ENCODE measurements at regions not wholly inside any gene's neighbourhood (a gene's known extent, or its start where the extent isn't known, plus 50 kb on each side); places are given as distances from the start of the nearest gene placed in this dataset.

DNA sequence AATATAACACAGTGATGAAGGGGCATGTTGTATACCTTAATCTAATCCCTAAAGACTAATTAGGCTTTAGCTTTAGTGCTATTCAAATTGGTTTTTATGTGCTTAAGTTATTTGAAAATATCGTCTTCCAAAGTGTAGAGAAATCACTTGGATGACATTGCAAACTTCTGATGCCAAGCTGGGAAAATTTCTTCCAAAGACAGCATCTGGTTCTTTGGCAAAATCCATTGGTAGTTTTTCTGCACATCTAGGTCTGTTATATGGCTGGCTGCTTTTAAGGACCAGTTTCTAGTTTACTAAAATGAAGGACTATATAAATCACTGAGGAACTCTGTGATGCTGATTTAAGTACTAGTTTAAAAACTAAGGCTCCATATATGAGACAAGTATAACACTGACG, 2362.3 kb downstream of the PCDH9 start:
- TF ChIP-seq, protein P1, sequence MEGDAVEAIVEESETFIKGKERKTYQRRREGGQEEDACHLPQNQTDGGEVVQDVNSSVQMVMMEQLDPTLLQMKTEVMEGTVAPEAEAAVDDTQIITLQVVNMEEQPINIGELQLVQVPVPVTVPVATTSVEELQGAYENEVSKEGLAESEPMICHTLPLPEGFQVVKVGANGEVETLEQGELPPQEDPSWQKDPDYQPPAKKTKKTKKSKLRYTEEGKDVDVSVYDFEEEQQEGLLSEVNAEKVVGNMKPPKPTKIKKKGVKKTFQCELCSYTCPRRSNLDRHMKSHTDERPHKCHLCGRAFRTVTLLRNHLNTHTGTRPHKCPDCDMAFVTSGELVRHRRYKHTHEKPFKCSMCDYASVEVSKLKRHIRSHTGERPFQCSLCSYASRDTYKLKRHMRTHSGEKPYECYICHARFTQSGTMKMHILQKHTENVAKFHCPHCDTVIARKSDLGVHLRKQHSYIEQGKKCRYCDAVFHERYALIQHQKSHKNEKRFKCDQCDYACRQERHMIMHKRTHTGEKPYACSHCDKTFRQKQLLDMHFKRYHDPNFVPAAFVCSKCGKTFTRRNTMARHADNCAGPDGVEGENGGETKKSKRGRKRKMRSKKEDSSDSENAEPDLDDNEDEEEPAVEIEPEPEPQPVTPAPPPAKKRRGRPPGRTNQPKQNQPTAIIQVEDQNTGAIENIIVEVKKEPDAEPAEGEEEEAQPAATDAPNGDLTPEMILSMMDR (IDR thresholded peaks at IDR 0.05): no peak
- no peak for TF ChIP-seq POLR2A (IDR thresholded peaks at IDR 0.05)
- TF ChIP-seq EP300 (IDR thresholded peaks at IDR 0.05): no peak

All from suprapubic skin (tissue), 3 donors.